GM19372 (cell line): ENCODE measurements at regions not wholly inside any gene's neighbourhood (a gene's known extent, or its start where the extent isn't known, plus 50 kb on each side); places are given as distances from the start of the nearest gene placed in this dataset.

Experiments
- ATAC-seq: cut with Tn5 transposase; IDR thresholded peaks from one replicate; pipeline ENCODE4 v1.9.1; 2021; ENCODE audit warnings: mild to moderate bottlenecking, low read depth, moderate library complexity; ENCODE audit not compliant: unreplicated experiment

DNA sequence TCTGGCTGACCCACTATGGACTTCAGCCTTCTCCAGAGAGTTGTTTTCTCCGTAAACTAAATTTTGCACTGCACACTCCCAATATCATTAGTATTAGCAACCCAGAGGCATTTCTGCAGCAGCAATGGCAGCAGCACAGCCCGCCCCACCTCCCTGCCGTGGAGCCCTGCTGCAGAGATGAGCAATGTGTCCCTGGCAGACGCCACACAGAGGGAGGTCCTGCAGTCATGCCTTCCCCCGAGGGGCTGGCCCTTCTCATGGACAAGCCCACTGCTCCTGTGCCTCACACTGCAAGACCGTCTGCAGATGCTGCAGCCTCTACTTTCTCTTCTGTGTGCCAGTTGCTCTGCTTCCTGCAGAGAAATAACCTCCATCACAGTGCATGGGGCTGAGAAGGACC lies 393.4 kb upstream of the MKI67 start:
- ATAC-seq, result no peak

DNA sequence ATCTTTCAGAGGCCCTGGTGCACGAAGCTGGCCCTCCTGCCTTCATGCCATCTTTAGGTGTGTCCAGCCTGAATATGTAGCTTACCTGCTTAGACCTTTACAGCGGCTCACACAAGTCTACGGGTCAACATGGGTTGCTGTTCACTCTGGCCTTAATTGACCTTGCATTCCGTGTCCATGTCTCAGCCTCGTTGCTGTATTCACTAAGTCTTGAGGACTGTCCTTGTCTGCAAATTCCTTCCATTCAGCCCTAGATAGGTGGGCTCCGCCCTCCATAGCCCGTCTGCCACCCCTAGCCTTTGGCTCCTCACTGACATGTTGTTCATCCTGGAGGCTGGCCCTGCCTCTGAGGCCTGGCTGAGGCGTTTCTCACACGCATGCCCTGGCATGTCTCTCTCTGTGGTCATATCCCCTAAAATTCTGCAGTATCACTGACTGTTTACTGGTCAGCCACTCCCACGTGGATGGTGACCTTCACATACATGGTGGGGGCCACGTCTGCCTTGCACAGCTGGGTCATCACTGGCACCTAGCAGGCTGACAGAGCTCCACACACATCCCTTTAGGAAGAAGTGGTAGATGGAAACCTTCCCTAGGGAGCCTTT lies 394.1 kb upstream of the MKI67 start:
- ATAC-seq, result no peak

DNA sequence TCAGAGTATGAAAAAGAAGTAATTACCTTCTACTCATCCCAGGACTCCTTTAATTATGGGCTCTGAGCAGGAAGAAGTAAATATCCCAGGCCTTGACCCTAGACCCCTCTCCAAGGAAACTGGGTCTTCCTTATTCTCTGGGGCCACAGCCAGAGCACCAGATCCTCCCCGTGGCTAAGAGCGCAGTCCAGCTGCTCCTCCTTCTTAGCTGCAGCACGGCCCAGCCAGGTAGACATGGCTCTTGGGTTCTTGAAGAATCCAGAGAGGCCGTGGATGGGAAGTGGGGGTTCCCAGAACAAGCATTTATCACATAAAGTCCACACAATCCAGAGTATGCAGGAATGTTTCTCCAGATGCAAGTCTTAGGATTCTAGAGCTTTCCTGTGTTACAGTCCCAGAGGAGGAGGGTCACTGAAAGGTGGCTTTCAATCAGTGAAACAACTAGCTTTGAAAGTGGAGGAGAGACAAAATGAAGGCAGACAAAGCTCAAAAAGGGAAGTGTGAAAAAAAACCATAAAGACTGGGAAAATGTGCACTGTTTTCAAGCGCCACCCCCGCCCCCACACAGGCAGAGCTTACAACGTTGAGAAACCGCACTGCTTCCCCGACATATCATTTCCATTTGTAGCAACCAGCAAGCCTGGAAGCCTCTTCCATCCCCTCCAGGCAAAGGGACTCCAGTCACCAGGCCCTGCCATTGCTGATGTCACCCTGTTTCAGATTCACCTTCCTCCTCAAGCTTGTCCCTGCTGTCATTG lies 396.5 kb upstream of the MKI67 start:
- no peak for ATAC-seq

DNA sequence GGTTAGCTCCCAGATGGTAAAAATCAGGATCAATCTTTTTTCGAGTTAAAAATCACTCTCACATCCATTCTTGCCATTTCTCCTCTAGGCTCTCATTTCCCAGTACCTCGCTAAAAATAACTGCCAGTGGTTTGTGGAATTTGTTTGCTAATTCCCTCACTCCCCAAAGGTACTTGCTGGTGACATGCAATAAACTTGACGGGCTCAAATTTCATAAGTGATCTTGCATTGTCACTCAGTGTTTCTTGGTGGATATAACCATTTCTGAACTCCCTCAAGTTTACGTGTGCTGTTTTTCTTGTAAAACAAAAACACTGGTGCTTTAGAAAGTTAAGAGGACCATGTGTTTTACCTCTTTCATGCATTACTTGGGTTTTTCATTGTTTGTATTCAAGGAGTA lies 399.2 kb upstream of the MKI67 start:
- ATAC-seq, result no peak

DNA sequence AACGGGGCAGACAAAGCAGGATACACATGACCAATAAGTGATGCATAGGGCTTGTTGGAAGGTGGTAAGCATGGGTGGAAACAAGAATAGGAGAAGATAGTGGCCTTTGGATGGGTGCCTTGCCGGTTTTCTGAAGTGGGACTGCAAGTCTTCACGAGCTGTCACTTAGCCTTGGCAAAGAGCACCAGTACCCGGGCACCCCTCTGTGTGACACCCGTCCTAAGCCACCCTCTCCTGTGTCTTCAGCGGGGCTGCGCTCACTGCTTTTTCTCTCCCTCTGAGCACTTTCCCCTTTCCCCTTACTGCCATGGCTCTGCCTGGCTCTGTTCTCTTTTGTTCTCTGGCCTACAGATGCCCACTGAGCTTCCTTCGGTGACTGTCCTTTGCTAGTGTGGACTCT lies 399.7 kb upstream of the MKI67 start:
- ATAC-seq, result no peak

DNA sequence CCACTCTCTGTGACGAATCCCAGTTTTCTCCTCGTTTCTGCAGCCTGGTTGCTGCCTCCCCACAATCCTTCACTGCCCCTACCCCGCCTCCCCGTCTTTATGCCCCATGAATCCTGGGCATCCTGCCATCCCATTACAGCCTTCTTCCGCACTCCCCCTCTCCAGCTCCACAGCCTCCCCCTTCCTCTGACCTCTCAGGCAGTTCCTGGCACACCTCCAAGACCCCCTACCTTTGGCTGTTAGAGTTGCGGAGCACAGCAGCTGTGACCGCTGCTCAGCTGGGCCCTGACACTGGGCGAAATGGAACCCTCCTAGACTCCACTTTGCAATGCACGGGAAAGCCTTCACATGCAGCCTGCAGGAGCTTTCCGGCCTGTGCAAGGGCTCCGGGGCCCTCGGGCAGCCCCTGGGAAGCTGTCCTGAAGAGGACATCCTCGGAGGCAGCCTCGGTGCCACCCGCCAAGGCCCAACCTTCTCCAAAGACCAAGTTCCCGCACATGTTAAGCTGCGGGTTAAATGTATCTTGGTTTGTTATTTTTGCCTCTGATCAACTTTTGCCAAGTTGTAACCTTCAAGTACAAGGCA lies 400.7 kb upstream of the MKI67 start:
- ATAC-seq, result no peak

DNA sequence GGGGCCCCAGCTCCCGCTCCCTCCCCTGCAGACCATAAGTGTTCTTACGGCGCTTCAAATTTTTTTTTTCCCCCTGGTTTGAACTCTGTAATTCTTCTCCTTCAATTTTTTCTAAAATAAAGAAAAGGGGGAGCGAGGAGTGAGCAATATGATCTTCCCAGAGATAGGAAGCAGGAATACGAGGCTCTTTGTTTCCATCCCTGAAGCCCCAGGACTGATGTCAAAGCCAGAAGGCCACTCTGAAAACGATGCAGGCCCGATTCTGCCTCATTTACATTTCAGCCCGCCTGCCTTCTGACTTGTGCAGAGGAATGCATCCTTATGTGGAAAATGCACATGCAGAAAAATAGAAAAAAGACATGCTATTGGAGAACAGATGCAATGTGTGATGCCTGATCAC lies 401.5 kb upstream of the MKI67 start:
- no peak for ATAC-seq

DNA sequence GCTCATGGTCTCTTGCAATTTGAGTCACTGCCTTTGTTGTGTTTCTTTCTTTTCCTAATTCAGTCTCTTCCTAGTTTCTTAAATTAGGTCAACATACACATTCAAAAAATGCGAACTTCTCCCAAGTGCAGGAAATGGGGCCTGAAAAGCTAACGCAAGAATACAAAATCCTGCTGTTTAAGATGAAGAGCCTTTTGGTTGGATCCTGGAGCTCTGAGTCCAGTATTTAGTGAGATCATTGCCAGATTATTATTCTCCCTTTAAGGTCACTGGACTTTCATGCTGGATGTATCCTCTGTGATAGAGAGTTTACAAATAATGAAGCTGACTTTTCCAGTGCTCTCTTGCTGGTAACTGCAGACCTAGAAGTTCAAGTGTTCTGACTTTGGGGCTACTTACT lies 401.9 kb upstream of the MKI67 start:
- no peak for ATAC-seq

DNA sequence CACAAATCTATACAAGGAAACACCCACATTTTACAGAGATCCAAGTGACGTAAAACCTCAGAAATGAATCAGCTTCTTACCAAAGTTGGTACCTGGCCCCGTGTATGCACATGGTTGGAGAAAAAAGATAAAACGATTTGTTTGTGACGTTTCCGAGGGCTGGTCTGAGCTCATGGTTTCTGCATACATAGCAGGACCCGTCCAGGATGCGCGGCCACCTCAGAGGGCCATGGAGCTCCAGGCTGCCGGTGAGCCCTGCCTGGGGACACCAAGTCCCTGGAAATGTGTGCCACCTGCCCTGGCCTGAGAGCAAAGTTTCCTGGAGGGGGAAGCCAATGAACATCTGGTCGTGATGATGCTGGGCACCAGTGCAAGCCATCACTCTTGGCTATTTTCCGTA lies 402.6 kb upstream of the MKI67 start:
- no peak for ATAC-seq

DNA sequence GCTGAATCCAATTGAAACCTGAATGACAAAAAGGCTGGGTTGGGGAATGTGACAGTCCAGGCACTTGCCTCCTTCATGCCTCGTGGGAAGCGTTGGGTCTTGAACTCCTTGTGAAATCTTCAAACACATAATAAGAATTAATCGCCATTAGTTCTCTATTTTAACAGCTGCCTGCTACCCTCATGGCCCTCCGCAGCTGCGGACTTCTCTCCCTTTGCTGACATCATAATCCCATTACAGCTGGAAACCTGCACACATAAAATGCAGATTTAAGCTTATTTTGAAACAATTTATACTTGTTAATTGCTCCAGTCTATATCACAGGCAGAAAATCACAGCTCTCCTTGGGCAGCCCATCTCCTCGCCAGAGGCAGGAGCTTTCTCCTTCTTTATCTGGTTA lies 403.0 kb upstream of the MKI67 start:
- no peak for ATAC-seq

DNA sequence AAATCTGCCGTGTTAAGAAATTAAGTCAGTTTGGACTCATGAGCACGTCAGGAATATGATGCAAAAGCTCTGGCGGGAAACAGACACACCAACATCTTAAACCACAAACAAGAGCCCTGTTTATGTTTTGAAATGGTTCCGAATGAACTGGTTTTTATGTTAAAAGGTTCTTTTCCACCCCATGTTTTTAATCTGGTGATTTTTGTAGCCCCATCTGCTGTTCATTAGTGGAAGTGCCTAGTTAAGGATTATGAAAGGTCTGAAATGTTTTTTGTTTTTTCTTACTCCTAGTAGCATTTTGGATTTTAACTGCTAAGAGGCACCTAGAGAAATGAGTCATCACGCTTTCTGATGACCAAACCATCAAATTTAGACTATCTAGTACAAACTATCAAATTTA lies 404.1 kb upstream of the MKI67 start:
- no peak for ATAC-seq

DNA sequence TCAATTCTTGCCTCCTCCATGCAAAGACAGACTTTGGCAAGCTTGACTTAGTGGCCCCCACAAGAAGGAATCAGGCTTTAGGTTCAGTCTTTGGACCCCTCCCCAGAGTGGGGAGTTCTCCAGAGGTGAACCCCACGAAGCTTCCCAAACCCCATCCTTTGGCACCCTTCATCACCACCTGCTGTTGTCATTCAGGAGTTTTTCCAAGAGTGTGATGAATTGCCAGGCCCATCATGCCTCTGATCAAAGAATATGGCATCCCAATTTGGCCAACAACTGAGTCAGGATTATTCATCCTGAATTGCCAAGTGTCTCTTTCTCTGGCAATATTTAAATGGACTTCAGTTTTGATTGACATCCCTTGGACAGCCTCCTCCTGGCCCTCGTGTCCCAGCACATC lies 404.7 kb upstream of the MKI67 start:
- ATAC-seq, result no peak

DNA sequence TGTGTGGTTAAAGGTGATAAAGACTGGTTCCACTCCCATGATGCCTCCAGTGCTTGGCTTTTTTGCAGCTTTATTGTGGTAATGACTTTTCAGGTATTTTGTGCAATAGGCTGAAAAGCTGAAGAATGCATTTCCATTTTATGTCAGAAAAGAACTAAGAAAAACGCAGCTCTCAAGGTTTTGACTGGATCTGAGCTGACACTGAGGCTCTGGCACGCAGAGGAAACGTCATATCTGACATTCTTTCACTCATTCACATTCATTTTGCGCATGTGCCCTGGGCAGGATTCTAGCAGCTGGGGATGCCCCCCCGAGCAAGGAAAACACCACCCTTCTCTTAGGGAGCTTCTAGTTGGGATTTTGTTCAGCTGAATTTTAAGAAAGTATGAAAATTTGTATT lies 408.5 kb upstream of the MKI67 start:
- no peak for ATAC-seq

DNA sequence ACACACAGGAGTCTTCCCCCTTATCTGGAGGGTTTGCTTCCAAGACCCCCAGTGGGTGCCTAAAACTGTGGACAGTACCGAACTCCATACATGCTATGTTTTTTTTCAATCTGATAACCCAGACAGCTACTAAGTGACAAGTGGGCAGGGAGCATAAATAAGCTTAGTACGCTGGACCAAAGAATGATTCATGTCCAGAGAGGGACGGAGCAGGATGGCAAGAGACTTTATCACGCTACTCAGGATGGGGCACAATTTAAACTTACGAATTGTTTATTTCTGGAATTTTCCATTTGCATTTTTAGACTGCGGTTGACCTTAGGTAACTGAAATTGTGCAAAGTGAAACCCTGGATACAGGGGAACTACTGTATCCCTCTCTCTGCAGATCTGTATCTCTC lies 410.0 kb upstream of the MKI67 start:
- no peak for ATAC-seq

DNA sequence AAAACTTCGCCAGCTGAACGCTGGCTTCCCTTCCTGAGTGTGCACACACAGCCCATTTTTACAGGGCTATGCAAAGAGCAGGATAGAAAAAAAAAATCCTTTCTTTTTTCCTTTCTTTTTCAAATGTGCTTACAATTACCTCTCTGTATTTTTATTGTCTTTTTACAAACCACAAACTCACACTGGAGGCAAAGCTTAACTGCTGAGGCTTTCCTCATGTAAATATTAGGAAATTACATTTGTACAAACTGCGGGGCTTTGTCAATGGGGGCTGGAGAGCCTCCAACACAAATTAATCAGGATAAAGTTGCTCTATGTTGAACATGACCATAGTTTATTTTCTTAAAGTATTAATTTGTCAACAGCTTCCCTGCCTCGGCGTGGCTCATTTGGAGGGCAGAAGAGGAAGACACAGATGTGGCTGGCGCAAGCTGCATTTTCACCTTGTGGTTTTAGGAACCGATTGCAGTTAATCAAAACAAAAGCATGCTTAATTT lies 411.7 kb upstream of the MKI67 start:
- no peak for ATAC-seq

DNA sequence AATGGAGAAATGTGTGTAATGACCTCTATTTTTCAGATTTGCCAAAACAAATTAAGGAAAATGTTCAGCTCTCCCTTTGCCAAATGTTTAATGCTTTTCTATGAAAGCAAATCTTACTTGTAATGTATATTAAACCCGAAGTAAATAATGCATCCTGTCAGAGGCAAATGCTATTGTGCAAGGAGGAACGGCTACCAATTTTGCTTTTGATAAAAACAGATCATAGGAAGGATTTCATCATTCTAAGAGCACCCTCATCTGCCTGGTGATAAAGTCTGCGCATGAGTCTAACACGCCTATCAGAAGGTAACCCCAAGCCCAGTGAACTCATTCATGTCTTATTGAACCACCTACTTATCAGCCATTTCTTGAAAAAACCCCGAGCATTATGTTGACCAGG lies 412.4 kb upstream of the MKI67 start:
- ATAC-seq, result no peak

DNA sequence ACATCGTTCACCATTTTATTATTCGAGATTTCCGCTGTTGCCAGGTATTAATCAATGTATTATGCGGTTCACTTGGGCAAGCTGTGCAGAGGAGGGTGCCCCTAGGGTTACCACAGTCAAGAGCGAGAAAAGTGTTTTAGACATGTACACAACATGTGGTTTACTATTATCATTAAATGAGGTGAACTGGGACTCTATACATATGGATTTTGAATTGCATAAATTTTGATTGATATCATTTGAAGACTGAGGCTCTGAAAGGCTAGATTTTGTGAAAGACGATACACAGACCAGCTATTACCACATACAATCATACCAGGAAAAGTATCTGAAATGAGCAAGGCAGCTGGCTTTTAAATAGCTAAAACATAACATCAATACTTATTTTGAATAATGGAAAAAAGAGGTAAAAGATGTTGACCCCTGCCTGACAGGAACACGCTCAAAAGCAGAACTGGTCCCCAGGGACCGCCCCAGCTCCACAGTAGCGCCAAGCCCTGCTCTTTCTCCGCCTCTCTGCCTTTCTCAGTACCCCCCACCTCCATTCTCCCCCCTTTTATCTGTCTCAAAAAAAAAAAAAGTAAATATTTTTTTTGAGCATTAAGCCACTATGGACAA lies 413.4 kb upstream of the MKI67 start:
- ATAC-seq, result no peak

DNA sequence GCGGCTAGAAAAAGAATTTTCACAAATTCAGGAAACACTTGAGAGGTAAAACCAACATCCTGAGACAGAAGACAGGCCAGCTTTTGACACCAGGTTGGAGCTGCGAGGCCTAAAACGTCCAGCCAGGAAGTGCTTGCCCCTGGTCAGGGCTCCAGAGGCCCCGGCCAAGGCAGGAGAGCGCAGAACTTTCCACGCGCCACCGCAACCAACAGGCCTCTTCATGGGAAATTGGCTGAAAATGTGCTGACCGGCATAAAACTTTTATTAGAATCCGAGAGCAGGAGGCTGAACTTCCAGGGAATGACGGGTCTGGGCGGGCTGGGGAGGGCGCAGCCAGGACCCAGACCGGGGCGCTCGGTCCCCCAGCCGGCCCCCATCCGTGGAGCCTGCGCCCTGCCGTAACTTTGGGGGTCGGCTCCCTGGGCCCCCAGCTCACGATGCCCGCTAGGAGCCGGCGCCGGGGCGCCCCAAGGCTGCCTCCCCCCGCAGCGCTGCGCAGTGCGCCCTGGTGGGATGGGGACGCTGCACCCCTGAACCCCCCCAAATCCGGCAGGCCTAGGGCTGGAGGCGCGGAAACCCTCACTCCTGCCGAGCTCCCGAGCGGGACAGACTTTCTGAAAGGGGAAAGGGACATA lies 414.0 kb upstream of the MKI67 start:
- ATAC-seq, result no peak

DNA sequence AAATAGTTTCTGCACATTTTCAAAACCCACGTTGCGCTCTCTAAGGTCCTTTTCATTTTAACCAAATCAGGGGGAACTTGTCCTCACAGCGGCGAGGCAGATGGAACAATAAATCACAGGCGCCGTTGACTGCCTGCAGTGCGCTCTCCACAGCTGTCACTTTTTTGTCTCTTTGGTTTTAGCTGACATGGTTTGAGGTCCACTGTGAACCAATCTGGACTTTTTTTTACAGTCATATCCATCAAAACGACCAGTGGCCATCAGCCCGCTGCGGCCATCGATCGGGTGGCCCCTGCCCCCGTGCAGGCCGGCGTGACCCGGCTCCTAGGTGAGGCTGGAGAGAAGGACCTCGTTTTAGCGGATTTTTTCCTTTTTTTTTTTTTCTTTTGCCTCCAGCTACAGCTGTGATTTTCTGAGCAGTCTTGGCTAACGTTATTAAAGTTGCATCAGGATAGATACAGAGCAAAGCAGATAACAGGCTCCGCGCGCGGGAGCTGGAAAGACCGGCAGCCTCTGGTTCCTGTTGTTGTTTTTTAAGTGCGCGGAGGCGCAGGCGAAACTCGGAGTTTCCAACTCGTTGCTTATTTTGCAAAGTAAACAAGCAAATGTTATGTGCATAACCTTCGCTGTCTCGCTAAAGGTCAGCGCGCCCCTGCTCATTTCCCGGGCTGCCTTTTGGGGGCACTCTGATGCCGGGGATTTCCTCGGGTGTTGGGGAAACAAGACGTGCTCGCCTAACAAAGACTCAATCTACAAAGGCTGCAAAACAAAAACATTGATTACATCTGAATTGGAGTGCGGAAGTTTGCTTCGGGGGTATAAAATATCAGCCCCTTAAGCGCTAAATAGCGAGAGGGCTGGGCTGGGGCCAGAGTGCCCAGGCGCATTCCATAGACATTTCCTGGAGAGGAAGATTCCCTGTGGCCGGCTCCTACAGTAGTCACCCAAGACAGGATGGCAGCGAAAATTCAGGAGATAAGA lies 414.8 kb upstream of the MKI67 start:
- no peak for ATAC-seq

DNA sequence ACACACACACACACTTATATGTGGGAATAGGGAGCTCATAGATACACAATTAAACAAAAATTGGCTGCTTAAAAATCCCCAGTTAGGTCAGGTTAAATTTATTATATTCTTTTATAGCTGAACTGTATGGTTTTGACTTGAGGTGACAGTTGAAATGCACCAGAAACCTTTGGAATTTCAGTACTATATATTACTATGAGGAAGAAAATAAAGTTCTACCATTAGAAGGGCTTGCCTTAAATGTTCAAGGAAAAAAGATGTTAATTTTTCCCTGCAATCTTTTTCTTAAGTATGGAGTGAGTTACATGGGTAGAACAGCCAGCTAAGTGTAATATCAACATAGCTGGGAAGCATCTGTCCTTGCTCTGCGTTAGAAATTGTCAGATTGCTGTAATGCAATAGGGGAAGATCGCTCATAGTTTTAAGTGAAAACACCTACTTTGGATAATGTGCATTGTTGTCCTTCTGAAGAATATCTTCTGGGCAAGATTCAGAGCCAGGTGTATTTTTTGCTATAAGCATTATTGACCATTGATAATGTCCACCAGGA lies 415.8 kb upstream of the MKI67 start:
- no peak for ATAC-seq
